Liver (tissue), 8 donors: ENCODE measurements at regions not wholly inside any gene's neighbourhood (a gene's known extent, or its start where the extent isn't known, plus 50 kb on each side); places are given as distances from the start of the nearest gene placed in this dataset.

Experiments used
- DNase-seq: peaks from one replicate; pipeline ENCODE4 v3.0.0-alpha.2; 2017; ENCODE audit warnings: low spot score
- H3K27ac ChIP-seq, 2 donors: one replicate each; pipeline ENCODE4 v1.7.0; 2013; ENCODE audit warnings: inconsistent platforms in 2 of 2, low read length in 2 of 2, control low read depth in 1 of 2, low read depth in 1 of 2, mild to moderate bottlenecking in 1 of 2
- H3K27me3 ChIP-seq, 4 donors: one replicate each; pipeline versions ENCODE4 v1.6.1 to v1.7.0; 2013; ENCODE audit warnings: low read length in 3 of 4, inconsistent platforms in 1 of 4, mild to moderate bottlenecking in 1 of 4, moderate library complexity in 1 of 4; ENCODE audit not compliant: control insufficient read depth in 4 of 4, insufficient read depth in 4 of 4
- H3K36me3 ChIP-seq, 4 donors: one replicate each; pipeline versions ENCODE4 v1.6.1 to v1.7.0; 2013; ENCODE audit warnings: low read length in 3 of 4, mild to moderate bottlenecking in 3 of 4, low read depth in 1 of 4, moderate library complexity in 1 of 4; ENCODE audit not compliant: control insufficient read depth in 4 of 4, insufficient read depth in 3 of 4
- H3K4me1 ChIP-seq, 4 donors: one replicate each; pipeline versions ENCODE4 v1.6.1 to v1.7.0; 2013; ENCODE audit warnings: low read length in 3 of 4, mild to moderate bottlenecking in 3 of 4, moderate library complexity in 1 of 4; ENCODE audit not compliant: control insufficient read depth in 4 of 4, insufficient read depth in 4 of 4
- H3K4me3 ChIP-seq, 3 donors: one replicate each; pipeline versions ENCODE4 v1.6.1 to v1.7.0; 2013; ENCODE audit warnings: low read length in 3 of 3, control low read depth in 1 of 3, low read depth in 1 of 3, mild to moderate bottlenecking in 1 of 3
- H3K9ac ChIP-seq, 2 donors: one replicate each; pipeline ENCODE4 v1.7.0; 2013; ENCODE audit warnings: low read length in 2 of 2, mild to moderate bottlenecking in 2 of 2, moderate library complexity in 2 of 2, control low read depth in 1 of 2, low read depth in 1 of 2
- H3K9me3 ChIP-seq, 4 donors: one replicate each; pipeline versions ENCODE4 v1.6.1 to v1.7.0; 2013; ENCODE audit warnings: low read length in 3 of 4; ENCODE audit not compliant: control insufficient read depth in 4 of 4
- EGR1 ChIP-seq, 2 donors: IDR thresholded peaks; 2 replicates each; pipeline ENCODE4 v1.6.1; 2016 to 2018; ENCODE audit warnings: antibody characterized with exemption in 2 of 2, low read depth in 2 of 2
- FOXA1 ChIP-seq: IDR thresholded peaks from 2 replicates; pipeline ENCODE4 v1.6.1; 2016; ENCODE audit warnings: antibody characterized with exemption
- FOXA2 ChIP-seq: IDR thresholded peaks from 2 replicates; pipeline ENCODE4 v1.6.1; 2016; ENCODE audit warnings: antibody characterized with exemption
- GABPA ChIP-seq, 2 donors: IDR thresholded peaks in 1 of 2; conservative IDR thresholded peaks in 1 of 2; 2 replicates each; pipeline ENCODE4 v1.6.1; 2016; ENCODE audit warnings: antibody characterized with exemption in 2 of 2, mild to moderate bottlenecking in 1 of 2, moderate library complexity in 1 of 2
- HNF4A ChIP-seq, 2 donors: conservative IDR thresholded peaks; 2 replicates each; pipeline ENCODE4 v1.6.1; 2016; ENCODE audit warnings: antibody characterized with exemption in 2 of 2, mild to moderate bottlenecking in 2 of 2
- HNF4G ChIP-seq: IDR thresholded peaks from 2 replicates; pipeline ENCODE4 v1.6.1; 2016; ENCODE audit warnings: antibody characterized with exemption
- JUND ChIP-seq, 2 donors: IDR thresholded peaks; 2 replicates each; pipeline ENCODE4 v1.6.1; 2016; ENCODE audit warnings: antibody characterized with exemption in 2 of 2
- NR2F2 ChIP-seq: IDR thresholded peaks from 2 replicates; pipeline ENCODE4 v1.6.1; 2016; ENCODE audit warnings: antibody characterized with exemption
- RAD21 ChIP-seq, 2 donors: IDR thresholded peaks; 2 replicates each; pipeline ENCODE4 v1.6.1; 2016; ENCODE audit warnings: antibody characterized with exemption in 2 of 2, mild to moderate bottlenecking in 2 of 2
- RXRA ChIP-seq, 2 donors: IDR thresholded peaks; 2 replicates each; pipeline ENCODE4 v1.6.1; 2017 to 2018; ENCODE audit warnings: antibody characterized with exemption in 2 of 2, mild to moderate bottlenecking in 1 of 2
- SP1 ChIP-seq: IDR thresholded peaks from 2 replicates; pipeline ENCODE4 v1.6.1; 2018; ENCODE audit warnings: antibody characterized with exemption, mild to moderate bottlenecking
- TAF1 ChIP-seq: conservative IDR thresholded peaks from 2 replicates; pipeline ENCODE4 v1.6.1; 2016; ENCODE audit warnings: antibody characterized with exemption, mild to moderate bottlenecking
- YY1 ChIP-seq: IDR thresholded peaks from 2 replicates; pipeline ENCODE4 v1.6.1; 2016; ENCODE audit warnings: antibody characterized with exemption, mild to moderate bottlenecking
- WGBS: extraction: QIAGEN DNeasy Blood & Tissue Kit; methylation state at CpG from one replicate; pipeline ENCODE4 v1.1.7; 2013; 5-methylcytosine and 5-hydroxymethylcytosine counted together
- TF ChIP-seq, protein P1 (sequence below): IDR thresholded peaks from 2 replicates; pipeline ENCODE4 v1.6.1; 2016; ENCODE audit warnings: antibody characterized with exemption
- TF ChIP-seq, protein P2 (sequence below): fragments of 150-350 bp; IDR thresholded peaks from 2 replicates; pipeline ENCODE4 v1.5.1; 2017; ENCODE audit warnings: improper control_type of control experiment, low read depth, low read length; ENCODE audit not compliant: missing input control
- TF ChIP-seq, protein P3 (sequence below): IDR thresholded peaks from 2 replicates; pipeline ENCODE4 v1.6.1; 2016; ENCODE audit warnings: antibody characterized with exemption
- TF ChIP-seq, protein P4 (sequence below): IDR thresholded peaks from 2 replicates; pipeline ENCODE4 v1.6.1; 2016; ENCODE audit warnings: antibody characterized with exemption, mild to moderate bottlenecking
- TF ChIP-seq, protein P5 (sequence below): IDR thresholded peaks from 2 replicates; pipeline ENCODE4 v1.6.1; 2016; ENCODE audit warnings: antibody characterized with exemption
- donor health status: healthy.
- donor health status: healthy.
- donor health status: healthy.
- donor health status: healthy.
- donor health status: healthy.

DNA sequence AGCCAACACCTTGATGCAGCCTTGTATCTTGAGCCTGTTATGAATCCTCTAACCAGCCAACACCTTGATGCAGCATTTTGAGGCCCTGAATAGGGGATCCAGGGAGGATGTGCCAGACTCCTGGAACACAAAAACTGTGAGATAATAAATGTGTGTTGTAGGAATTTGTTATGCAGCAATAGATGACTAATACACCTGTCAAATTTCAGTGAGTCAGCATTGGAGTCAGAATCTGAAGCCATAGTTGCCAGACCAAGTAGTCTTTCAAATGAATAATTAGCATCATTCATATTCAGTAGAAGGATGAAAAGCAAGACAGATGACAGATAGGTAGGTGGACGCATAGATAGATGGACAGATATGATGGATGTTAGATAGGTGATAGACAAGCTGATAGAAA is 942.5 kb upstream of the SLC39A10 start:
- Histone ChIP-seq H3K4me1 (no peaks in the 10 kb centered on the region), H3K27me3 (no peaks in the 10 kb centered on the region), H3K9me3 (peaks cover 0 to 3% (median 0%) of the 10 kb centered on the region in 4 donors), H3K4me3 (no peak overlapping the region), H3K36me3 (no peaks in the 10 kb centered on the region), H3K9ac (no peak overlapping the region), H3K27ac (no peak overlapping the region)
- no peak for TF ChIP-seq TAF1
- TF ChIP-seq, protein P1, sequence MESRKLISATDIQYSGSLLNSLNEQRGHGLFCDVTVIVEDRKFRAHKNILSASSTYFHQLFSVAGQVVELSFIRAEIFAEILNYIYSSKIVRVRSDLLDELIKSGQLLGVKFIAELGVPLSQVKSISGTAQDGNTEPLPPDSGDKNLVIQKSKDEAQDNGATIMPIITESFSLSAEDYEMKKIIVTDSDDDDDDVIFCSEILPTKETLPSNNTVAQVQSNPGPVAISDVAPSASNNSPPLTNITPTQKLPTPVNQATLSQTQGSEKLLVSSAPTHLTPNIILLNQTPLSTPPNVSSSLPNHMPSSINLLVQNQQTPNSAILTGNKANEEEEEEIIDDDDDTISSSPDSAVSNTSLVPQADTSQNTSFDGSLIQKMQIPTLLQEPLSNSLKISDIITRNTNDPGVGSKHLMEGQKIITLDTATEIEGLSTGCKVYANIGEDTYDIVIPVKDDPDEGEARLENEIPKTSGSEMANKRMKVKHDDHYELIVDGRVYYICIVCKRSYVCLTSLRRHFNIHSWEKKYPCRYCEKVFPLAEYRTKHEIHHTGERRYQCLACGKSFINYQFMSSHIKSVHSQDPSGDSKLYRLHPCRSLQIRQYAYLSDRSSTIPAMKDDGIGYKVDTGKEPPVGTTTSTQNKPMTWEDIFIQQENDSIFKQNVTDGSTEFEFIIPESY: no peak
- TF ChIP-seq YY1: no peak
- TF ChIP-seq, protein P2, sequence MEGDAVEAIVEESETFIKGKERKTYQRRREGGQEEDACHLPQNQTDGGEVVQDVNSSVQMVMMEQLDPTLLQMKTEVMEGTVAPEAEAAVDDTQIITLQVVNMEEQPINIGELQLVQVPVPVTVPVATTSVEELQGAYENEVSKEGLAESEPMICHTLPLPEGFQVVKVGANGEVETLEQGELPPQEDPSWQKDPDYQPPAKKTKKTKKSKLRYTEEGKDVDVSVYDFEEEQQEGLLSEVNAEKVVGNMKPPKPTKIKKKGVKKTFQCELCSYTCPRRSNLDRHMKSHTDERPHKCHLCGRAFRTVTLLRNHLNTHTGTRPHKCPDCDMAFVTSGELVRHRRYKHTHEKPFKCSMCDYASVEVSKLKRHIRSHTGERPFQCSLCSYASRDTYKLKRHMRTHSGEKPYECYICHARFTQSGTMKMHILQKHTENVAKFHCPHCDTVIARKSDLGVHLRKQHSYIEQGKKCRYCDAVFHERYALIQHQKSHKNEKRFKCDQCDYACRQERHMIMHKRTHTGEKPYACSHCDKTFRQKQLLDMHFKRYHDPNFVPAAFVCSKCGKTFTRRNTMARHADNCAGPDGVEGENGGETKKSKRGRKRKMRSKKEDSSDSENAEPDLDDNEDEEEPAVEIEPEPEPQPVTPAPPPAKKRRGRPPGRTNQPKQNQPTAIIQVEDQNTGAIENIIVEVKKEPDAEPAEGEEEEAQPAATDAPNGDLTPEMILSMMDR: no peak
- no peak for TF ChIP-seq RAD21 (IDR thresholded peaks at IDR 0.05)
- TF ChIP-seq FOXA2: no peak
- no peak for TF ChIP-seq HNF4G
- no peak for TF ChIP-seq SP1
- TF ChIP-seq JUND (IDR thresholded peaks at IDR 0.05): no peak
- TF ChIP-seq, protein P3, sequence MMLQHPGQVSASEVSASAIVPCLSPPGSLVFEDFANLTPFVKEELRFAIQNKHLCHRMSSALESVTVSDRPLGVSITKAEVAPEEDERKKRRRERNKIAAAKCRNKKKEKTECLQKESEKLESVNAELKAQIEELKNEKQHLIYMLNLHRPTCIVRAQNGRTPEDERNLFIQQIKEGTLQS: no peak
- TF ChIP-seq, protein P4, sequence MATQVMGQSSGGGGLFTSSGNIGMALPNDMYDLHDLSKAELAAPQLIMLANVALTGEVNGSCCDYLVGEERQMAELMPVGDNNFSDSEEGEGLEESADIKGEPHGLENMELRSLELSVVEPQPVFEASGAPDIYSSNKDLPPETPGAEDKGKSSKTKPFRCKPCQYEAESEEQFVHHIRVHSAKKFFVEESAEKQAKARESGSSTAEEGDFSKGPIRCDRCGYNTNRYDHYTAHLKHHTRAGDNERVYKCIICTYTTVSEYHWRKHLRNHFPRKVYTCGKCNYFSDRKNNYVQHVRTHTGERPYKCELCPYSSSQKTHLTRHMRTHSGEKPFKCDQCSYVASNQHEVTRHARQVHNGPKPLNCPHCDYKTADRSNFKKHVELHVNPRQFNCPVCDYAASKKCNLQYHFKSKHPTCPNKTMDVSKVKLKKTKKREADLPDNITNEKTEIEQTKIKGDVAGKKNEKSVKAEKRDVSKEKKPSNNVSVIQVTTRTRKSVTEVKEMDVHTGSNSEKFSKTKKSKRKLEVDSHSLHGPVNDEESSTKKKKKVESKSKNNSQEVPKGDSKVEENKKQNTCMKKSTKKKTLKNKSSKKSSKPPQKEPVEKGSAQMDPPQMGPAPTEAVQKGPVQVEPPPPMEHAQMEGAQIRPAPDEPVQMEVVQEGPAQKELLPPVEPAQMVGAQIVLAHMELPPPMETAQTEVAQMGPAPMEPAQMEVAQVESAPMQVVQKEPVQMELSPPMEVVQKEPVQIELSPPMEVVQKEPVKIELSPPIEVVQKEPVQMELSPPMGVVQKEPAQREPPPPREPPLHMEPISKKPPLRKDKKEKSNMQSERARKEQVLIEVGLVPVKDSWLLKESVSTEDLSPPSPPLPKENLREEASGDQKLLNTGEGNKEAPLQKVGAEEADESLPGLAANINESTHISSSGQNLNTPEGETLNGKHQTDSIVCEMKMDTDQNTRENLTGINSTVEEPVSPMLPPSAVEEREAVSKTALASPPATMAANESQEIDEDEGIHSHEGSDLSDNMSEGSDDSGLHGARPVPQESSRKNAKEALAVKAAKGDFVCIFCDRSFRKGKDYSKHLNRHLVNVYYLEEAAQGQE: no peak
- TF ChIP-seq EGR1 (IDR thresholded peaks at IDR 0.05; ENCODE audit: low read depth in 2 of 2): no peak
- no peak for TF ChIP-seq FOXA1
- TF ChIP-seq GABPA (IDR thresholded peaks at IDR 0.05 in 1 of 2, conservative IDR thresholded peaks at IDR 0.05 in 1 of 2): no peak
- TF ChIP-seq RXRA (IDR thresholded peaks at IDR 0.05): no peak
- no peak for TF ChIP-seq HNF4A (conservative IDR thresholded peaks at IDR 0.05)
- TF ChIP-seq, protein P5, sequence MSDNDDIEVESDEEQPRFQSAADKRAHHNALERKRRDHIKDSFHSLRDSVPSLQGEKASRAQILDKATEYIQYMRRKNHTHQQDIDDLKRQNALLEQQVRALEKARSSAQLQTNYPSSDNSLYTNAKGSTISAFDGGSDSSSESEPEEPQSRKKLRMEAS: no peak
- TF ChIP-seq NR2F2: no peak
- 81% methylated on average over 1 of the region's 1 CpG for WGBS
- no peak for DNase-seq
